Gastroesophageal sphincter (tissue), 3 donors: ENCODE measurements at regions not wholly inside any gene's neighbourhood (a gene's known extent, or its start where the extent isn't known, plus 50 kb on each side); places are given as distances from the start of the nearest gene placed in this dataset.

Source experiments
- CTCF ChIP-seq, 4 experiments: fragments of 200-600 bp in 2 of 4; fragments of 450-650 bp in 2 of 4; sonication (generic) in 1 of 4; IDR thresholded peaks; one replicate each; pipeline ENCODE4 v1.5.1; 2017 to 2019; ENCODE audit warnings: antibody characterized with exemption in 4 of 4, mild to moderate bottlenecking in 2 of 4, moderate library complexity in 2 of 4
- EP300 ChIP-seq: sonication (generic); formaldehyde crosslinking; IDR thresholded peaks from one replicate; pipeline ENCODE4 v1.6.1; 2017; ENCODE audit warnings: antibody characterized with exemption, mild to moderate bottlenecking
- POLR2A ChIP-seq, 2 donors: fragments of 450-650 bp; IDR thresholded peaks; one replicate each; pipeline ENCODE4 v1.6.1; 2017; ENCODE audit warnings: antibody characterized with exemption in 2 of 2, mild to moderate bottlenecking in 2 of 2, moderate library complexity in 1 of 2
- POLR2AphosphoS5 ChIP-seq: sonication (generic); formaldehyde crosslinking; IDR thresholded peaks from one replicate; pipeline ENCODE4 v1.6.1; 2017; ENCODE audit warnings: antibody characterized with exemption

- TF ChIP-seq CTCF (IDR thresholded peaks at IDR 0.05) = no peak
- no peak for TF ChIP-seq POLR2A (IDR thresholded peaks at IDR 0.05)
- TF ChIP-seq EP300 = no peak
- no peak for TF ChIP-seq POLR2AphosphoS5
These were observed 394.7 kb upstream of the KLHL29 start for GRCh38 chr2:22990246-22990645.
